H9 (cell line): ENCODE measurements at regions not wholly inside any gene's neighbourhood (a gene's known extent, or its start where the extent isn't known, plus 50 kb on each side); places are given as distances from the start of the nearest gene placed in this dataset.

Experiments
- DNase-seq: peaks from one replicate; pipeline ENCODE4 v3.0.0-alpha.2; 2017
- H2AFZ ChIP-seq: one replicate; pipeline ENCODE4 v1.6.1; 2013; ENCODE audit warnings: mild to moderate bottlenecking, low read length, control low read depth, moderate library complexity
- H2AK5ac ChIP-seq: 2 replicates; pipeline ENCODE4 v1.6.1; 2013; ENCODE audit warnings: low read length, control low read depth, mixed read lengths; ENCODE audit not compliant: insufficient read length
- H2BK120ac ChIP-seq: one replicate; pipeline ENCODE4 v1.6.1; 2013; ENCODE audit warnings: low read depth, mild to moderate bottlenecking, low read length, control low read depth, inconsistent platforms; ENCODE audit not compliant: poor library complexity, severe bottlenecking
- H2BK12ac ChIP-seq: 2 replicates; pipeline ENCODE4 v1.6.1; 2013; ENCODE audit warnings: low read length, control low read depth, mixed read lengths, low read depth; ENCODE audit not compliant: insufficient read length
- H2BK15ac ChIP-seq: 2 replicates; pipeline ENCODE4 v1.6.1; 2013; ENCODE audit warnings: low read depth, low read length, control low read depth
- H2BK20ac ChIP-seq: one replicate; pipeline ENCODE4 v1.6.1; 2013; ENCODE audit warnings: low read depth, mild to moderate bottlenecking, low read length, control low read depth, inconsistent platforms; ENCODE audit not compliant: poor library complexity, severe bottlenecking
- H2BK5ac ChIP-seq: 2 replicates; pipeline ENCODE4 v1.6.1; 2013; ENCODE audit warnings: low read length, control low read depth, mixed read lengths; ENCODE audit not compliant: insufficient read length
- H3K14ac ChIP-seq: 2 replicates; pipeline ENCODE4 v1.6.1; 2013; ENCODE audit warnings: low read length, control low read depth; ENCODE audit not compliant: insufficient read depth
- H3K18ac ChIP-seq: 2 replicates; pipeline ENCODE4 v1.6.1; 2013; ENCODE audit warnings: low read depth, mild to moderate bottlenecking, mixed read lengths, low read length, control low read depth; ENCODE audit not compliant: insufficient read length
- H3K23ac ChIP-seq: 2 replicates; pipeline ENCODE4 v1.6.1; 2013; ENCODE audit warnings: low read length, control low read depth, mixed read lengths, low read depth; ENCODE audit not compliant: insufficient read length
- H3K23me2 ChIP-seq: 2 replicates; pipeline ENCODE4 v1.6.1; 2013; ENCODE audit warnings: low read depth, mild to moderate bottlenecking, mixed read lengths, low read length, control low read depth; ENCODE audit not compliant: insufficient read length, poor library complexity, severe bottlenecking
- H3K27ac ChIP-seq: 2 replicates; pipeline ENCODE4 v1.5.1; 2013; ENCODE audit warnings: low read length, control low read depth, mixed read lengths, low read depth; ENCODE audit not compliant: insufficient read length
- H3K27me3 ChIP-seq: 2 replicates; pipeline ENCODE4 v1.6.1; 2013; ENCODE audit warnings: low read length, control low read depth, inconsistent platforms; ENCODE audit not compliant: insufficient read depth
- H3K4ac ChIP-seq: 2 replicates; pipeline ENCODE4 v1.6.1; 2013; ENCODE audit warnings: low read depth, mild to moderate bottlenecking, control low read depth, inconsistent platforms, low read length, moderate library complexity
- H3K4me1 ChIP-seq: 2 replicates; pipeline ENCODE4 v1.6.1; 2013; ENCODE audit warnings: low read length, control low read depth, inconsistent platforms; ENCODE audit not compliant: insufficient read depth
- H3K4me2 ChIP-seq: 2 replicates; pipeline ENCODE4 v1.6.1; 2013; ENCODE audit warnings: low read length, control low read depth, mixed read lengths; ENCODE audit not compliant: insufficient read length, insufficient read depth
- H3K56ac ChIP-seq: 2 replicates; pipeline ENCODE4 v1.6.1; 2013; ENCODE audit warnings: low read depth, mild to moderate bottlenecking, mixed read lengths, low read length, control low read depth; ENCODE audit not compliant: insufficient read length
- H3K79me1 ChIP-seq: 2 replicates; pipeline ENCODE4 v1.6.1; 2013; ENCODE audit warnings: low read depth, mild to moderate bottlenecking, moderate library complexity, low read length, control low read depth, inconsistent platforms; ENCODE audit not compliant: insufficient read depth, poor library complexity, severe bottlenecking
- H3K79me2 ChIP-seq: 2 replicates; pipeline ENCODE4 v1.6.1; 2013; ENCODE audit warnings: low read length, control low read depth, inconsistent platforms; ENCODE audit not compliant: insufficient read depth
- H3K9ac ChIP-seq: 2 replicates; pipeline ENCODE4 v1.6.1; 2013; ENCODE audit warnings: low read length, control low read depth, mixed read lengths; ENCODE audit not compliant: insufficient read length; ENCODE audit errors: extremely low read depth
- H3K9me3 ChIP-seq: one replicate; pipeline ENCODE4 v1.6.1; 2013; ENCODE audit warnings: low read depth, low read length, inconsistent platforms; ENCODE audit not compliant: control insufficient read depth
- H3T11ph ChIP-seq: one replicate; pipeline ENCODE4 v1.6.1; 2013; ENCODE audit warnings: mild to moderate bottlenecking, low read length, control low read depth, inconsistent platforms
- H4K20me1 ChIP-seq: one replicate; pipeline ENCODE4 v1.6.1; 2013; ENCODE audit not compliant: control insufficient read depth, insufficient read length, insufficient read depth
- H4K5ac ChIP-seq: 2 replicates; pipeline ENCODE4 v1.6.1; 2013; ENCODE audit warnings: low read depth, mild to moderate bottlenecking, mixed read lengths, low read length, control low read depth; ENCODE audit not compliant: insufficient read length
- H4K8ac ChIP-seq: replicated peaks from 2 replicates; pipeline ENCODE4 v1.6.1; 2013; ENCODE audit warnings: low read length, control low read depth, mixed read lengths, low read depth; ENCODE audit not compliant: insufficient read length
- H4K91ac ChIP-seq: 2 replicates; pipeline ENCODE4 v1.6.1; 2013; ENCODE audit warnings: low read depth, mild to moderate bottlenecking, moderate library complexity, mixed read lengths, low read length, control low read depth; ENCODE audit not compliant: insufficient read length
- H3K27ac Mint-ChIP-seq, 3 experiments: 2 replicates in 2 of 3; 3 replicates in 1 of 3; pipeline ENCODE4 v1.8.0; 2020 to 2021; ENCODE audit warnings: mixed read lengths in 3 of 3, mild to moderate bottlenecking in 1 of 3, moderate library complexity in 1 of 3
- H3K27me3 Mint-ChIP-seq: 2 replicates; pipeline ENCODE4 v1.8.0; 2021; ENCODE audit warnings: low read depth, mild to moderate bottlenecking, moderate library complexity, mixed read lengths
- H3K36me3 Mint-ChIP-seq, 3 experiments: 2 replicates in 2 of 3; 3 replicates in 1 of 3; pipeline ENCODE4 v1.8.0; 2020 to 2021; ENCODE audit warnings: low read depth in 3 of 3, mixed read lengths in 3 of 3; ENCODE audit not compliant: insufficient read depth in 1 of 3
- H3K4me1 Mint-ChIP-seq, 2 experiments: 2 replicates each; pipeline ENCODE4 v1.8.0; 2020; ENCODE audit warnings: mixed read lengths in 2 of 2
- H3K4me3 Mint-ChIP-seq, 2 experiments: 2 replicates in 1 of 2; 3 replicates in 1 of 2; pipeline ENCODE4 v1.8.0; 2020 to 2021; ENCODE audit warnings: mild to moderate bottlenecking in 2 of 2, mixed read lengths in 2 of 2, moderate library complexity in 1 of 2
- H3K9me3 Mint-ChIP-seq, 2 experiments: 2 replicates in 1 of 2; 3 replicates in 1 of 2; pipeline ENCODE4 v1.8.0; 2020; ENCODE audit warnings: mild to moderate bottlenecking in 2 of 2, mixed read lengths in 2 of 2, moderate library complexity in 1 of 2
- WGBS: extraction: QIAGEN DNeasy Blood & Tissue Kit; methylation state at CpG from one replicate; pipeline ENCODE4 v1.1.7; 2013; ENCODE audit warnings: missing lambda C conversion rate, low lambda C conversion rate, mixed read lengths; ENCODE audit not compliant: insufficient read length; ENCODE audit errors: extremely low coverage; 5-methylcytosine and 5-hydroxymethylcytosine counted together
- TF ChIP-seq, protein P1 (sequence below): fragments of 200-600 bp; sonication (generic); conservative IDR thresholded peaks from 3 replicates; pipeline ENCODE4 v1.8.0; 2021; ENCODE audit warnings: antibody characterized with exemption, mild to moderate bottlenecking

DNA sequence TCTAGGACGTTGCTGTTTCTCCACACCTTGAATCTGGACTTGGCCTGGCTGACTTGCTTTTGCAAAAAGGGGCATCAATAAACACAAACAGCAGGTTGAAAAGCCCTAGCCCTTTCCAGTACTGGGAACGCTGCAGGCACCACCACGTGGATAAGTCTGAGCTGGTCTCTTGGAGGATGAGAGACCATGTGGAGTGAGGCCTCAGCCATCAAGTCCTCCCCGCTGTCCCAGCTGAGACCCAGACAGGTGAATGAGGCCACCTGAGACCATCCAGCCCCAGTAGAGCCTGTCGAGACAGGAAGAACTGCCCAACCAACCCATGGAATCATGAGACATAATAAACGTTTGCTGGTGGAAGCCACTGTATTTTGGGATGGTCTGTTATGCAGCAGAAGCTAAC lies 688.7 kb downstream of the PTPRU start:
- Histone ChIP-seq H4K5ac (no peak overlapping the region), H3K27me3 (no peaks in the 10 kb centered on the region), H3K79me1 (no peaks in the 10 kb centered on the region), H2BK5ac (no peak overlapping the region), H3K56ac (no peak overlapping the region), H4K20me1 (no peaks in the 10 kb centered on the region), H3K18ac (no peak overlapping the region), H4K91ac (no peak overlapping the region), H3K27ac (no peak overlapping the region), H4K8ac (no peak overlapping the region), H3K4me1 (peaks cover 4% of the 10 kb centered on the region), H2BK120ac (no peak overlapping the region), H3K23ac (no peak overlapping the region), H2BK15ac (no peak overlapping the region), H2AK5ac (no peak overlapping the region), H2AFZ (no peak overlapping the region), H3K4ac (no peak overlapping the region), H3K23me2 (no peaks in the 10 kb centered on the region), H2BK20ac (no peak overlapping the region), H3K4me2 (no peak overlapping the region), H3T11ph (no peak overlapping the region), H2BK12ac (no peak overlapping the region), H3K9ac (no peak overlapping the region), H3K14ac (no peak overlapping the region), H3K9me3 (no peaks in the 10 kb centered on the region), H3K79me2 (no peaks in the 10 kb centered on the region)
- Mint-ChIP-seq H3K27me3 (no peaks in the 10 kb centered on the region), H3K4me1 (peaks cover 43 to 46% of the 10 kb centered on the region in 2 experiments), H3K36me3 (no peaks in the 10 kb centered on the region; a peak in 2 of 7 replicates), H3K9me3 (no peaks in the 10 kb centered on the region; a peak in 2 of 5 replicates), H3K27ac (peak overlapping the region in 2 of 3 experiments; percentile 55 to 76; a peak in 4 of 7 replicates), H3K4me3 (no peak overlapping the region; a peak in 1 of 5 replicates)
- WGBS: no CpG with 5 or more reads among the region's 6 CpGs
- DNase-seq: no peak
- TF ChIP-seq, protein P1, sequence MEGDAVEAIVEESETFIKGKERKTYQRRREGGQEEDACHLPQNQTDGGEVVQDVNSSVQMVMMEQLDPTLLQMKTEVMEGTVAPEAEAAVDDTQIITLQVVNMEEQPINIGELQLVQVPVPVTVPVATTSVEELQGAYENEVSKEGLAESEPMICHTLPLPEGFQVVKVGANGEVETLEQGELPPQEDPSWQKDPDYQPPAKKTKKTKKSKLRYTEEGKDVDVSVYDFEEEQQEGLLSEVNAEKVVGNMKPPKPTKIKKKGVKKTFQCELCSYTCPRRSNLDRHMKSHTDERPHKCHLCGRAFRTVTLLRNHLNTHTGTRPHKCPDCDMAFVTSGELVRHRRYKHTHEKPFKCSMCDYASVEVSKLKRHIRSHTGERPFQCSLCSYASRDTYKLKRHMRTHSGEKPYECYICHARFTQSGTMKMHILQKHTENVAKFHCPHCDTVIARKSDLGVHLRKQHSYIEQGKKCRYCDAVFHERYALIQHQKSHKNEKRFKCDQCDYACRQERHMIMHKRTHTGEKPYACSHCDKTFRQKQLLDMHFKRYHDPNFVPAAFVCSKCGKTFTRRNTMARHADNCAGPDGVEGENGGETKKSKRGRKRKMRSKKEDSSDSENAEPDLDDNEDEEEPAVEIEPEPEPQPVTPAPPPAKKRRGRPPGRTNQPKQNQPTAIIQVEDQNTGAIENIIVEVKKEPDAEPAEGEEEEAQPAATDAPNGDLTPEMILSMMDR: no peak
